ENCODE measurements at regions not wholly inside any gene's neighbourhood (a gene's known extent, or its start where the extent isn't known, plus 50 kb on each side); places are given as distances from the start of the nearest gene placed in this dataset.

DNA sequence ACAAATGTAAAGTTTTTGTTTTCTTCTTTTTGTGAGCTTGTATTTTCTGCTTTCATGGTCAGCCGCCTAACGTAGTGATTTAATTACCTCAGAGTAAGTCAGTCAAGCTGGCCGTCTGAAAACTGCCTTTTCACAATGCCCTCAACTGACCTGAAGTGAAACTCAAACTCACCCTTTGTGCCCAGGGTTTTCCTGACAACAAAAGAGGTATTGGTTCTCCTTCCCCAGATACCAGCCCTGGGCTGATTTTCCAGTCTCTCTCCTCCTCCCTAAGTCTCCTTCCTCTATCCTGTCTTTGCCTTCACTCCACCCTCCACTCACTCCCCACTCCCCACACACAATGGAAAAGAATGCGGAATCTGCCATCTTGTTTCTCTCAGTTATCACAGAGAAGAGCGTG is 184.5 kb upstream of the HEY2 start:
- H3K36me3 ChIP-seq = no peaks in the 10 kb centered on the region
- no peak overlapping the region for H3K27ac ChIP-seq
- H3K9me3 ChIP-seq = no peaks in the 10 kb centered on the region
- no peak for ATAC-seq (ENCODE audit: insufficient number of reproducible peaks, low FRiP score, low read depth)
- H3K4me3 ChIP-seq = no peak overlapping the region
- H3K4me1 ChIP-seq (ENCODE audit: control insufficient read depth in 1 of 2, low read depth in 2 of 2) = peaks cover 2 to 11% of the 10 kb centered on the region in 2 donors
- no peaks in the 10 kb centered on the region for H3K27me3 ChIP-seq (replicated peaks; ENCODE audit: insufficient read depth)
- TF ChIP-seq, protein P1, sequence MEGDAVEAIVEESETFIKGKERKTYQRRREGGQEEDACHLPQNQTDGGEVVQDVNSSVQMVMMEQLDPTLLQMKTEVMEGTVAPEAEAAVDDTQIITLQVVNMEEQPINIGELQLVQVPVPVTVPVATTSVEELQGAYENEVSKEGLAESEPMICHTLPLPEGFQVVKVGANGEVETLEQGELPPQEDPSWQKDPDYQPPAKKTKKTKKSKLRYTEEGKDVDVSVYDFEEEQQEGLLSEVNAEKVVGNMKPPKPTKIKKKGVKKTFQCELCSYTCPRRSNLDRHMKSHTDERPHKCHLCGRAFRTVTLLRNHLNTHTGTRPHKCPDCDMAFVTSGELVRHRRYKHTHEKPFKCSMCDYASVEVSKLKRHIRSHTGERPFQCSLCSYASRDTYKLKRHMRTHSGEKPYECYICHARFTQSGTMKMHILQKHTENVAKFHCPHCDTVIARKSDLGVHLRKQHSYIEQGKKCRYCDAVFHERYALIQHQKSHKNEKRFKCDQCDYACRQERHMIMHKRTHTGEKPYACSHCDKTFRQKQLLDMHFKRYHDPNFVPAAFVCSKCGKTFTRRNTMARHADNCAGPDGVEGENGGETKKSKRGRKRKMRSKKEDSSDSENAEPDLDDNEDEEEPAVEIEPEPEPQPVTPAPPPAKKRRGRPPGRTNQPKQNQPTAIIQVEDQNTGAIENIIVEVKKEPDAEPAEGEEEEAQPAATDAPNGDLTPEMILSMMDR (IDR thresholded peaks at IDR 0.05) = no peak
- no peak for DNase-seq (ENCODE audit: low spot score)

DNA sequence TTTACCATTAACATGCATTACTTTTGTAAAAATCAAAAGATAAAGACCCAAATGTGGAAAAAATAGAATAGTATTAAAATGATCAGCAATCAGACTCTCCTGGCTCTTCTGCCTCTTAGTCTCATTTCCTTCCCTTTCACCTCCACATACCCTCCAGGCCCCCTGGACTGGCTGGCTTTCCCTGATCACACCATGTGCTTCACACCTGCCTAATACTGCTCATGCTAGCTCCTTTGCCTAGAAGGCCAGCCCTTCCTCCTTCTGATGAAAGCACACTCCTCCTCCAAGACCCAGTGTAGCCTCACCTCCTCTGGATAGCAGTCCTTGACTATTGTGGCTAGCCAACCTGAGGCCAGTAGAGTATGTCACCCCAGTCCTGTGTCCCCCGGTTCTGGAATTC is 182.0 kb upstream of the HEY2 start:
- Histone ChIP-seq H3K27me3 (replicated peaks; ENCODE audit: insufficient read depth) (no peaks in the 10 kb centered on the region), H3K4me3 (no peak overlapping the region), H3K36me3 (no peaks in the 10 kb centered on the region), H3K27ac (no peak overlapping the region), H3K9me3 (no peaks in the 10 kb centered on the region), H3K4me1 (ENCODE audit: control insufficient read depth in 1 of 2, low read depth in 2 of 2) (peaks cover 6 to 24% of the 10 kb centered on the region in 2 donors)
- TF ChIP-seq, protein P1 (IDR thresholded peaks at IDR 0.05) = no peak
- ATAC-seq (ENCODE audit: insufficient number of reproducible peaks, low FRiP score, low read depth) (no peak), DNase-seq (ENCODE audit: low spot score) (no peak)

DNA sequence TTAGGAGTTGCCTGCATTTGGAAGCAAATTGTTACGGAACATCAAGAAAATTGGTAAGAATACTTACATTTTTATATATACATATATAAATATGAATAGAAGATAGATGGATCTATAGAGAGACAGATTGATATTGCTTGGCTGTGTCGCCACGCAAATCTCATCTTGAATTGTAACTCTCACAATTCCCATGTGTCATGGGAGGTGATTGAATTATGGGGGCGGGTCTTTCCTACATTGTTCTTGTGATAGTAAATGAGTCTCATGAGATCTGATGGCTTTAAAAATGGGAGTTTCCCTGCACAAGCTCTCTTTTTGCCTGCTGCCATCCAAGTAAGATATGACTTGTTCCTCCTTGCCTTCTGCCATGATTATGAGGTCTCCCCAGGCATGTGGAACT is 180.8 kb upstream of the HEY2 start:
- peaks cover 6 to 33% of the 10 kb centered on the region in 2 donors for H3K4me1 ChIP-seq (ENCODE audit: control insufficient read depth in 1 of 2, low read depth in 2 of 2)
- no peaks in the 10 kb centered on the region for H3K36me3 ChIP-seq
- ATAC-seq (ENCODE audit: insufficient number of reproducible peaks, low FRiP score, low read depth) = no peak
- no peaks in the 10 kb centered on the region for H3K9me3 ChIP-seq
- H3K4me3 ChIP-seq = no peak overlapping the region
- TF ChIP-seq, protein P1 (IDR thresholded peaks at IDR 0.05) = no peak
- H3K27ac ChIP-seq = no peak overlapping the region
- DNase-seq (ENCODE audit: low spot score) = no peak
- H3K27me3 ChIP-seq (replicated peaks; ENCODE audit: insufficient read depth) = no peaks in the 10 kb centered on the region

- peak; percentile 9 for DNase-seq (ENCODE audit: low spot score)
- no peaks in the 10 kb centered on the region for H3K27me3 ChIP-seq (replicated peaks; ENCODE audit: insufficient read depth)
- no peaks in the 10 kb centered on the region for H3K9me3 ChIP-seq
- H3K4me3 ChIP-seq = no peak overlapping the region
- H3K27ac ChIP-seq = peak overlapping the region; percentile 31 to 61
- ATAC-seq (ENCODE audit: insufficient number of reproducible peaks, low FRiP score, low read depth) = peak; percentile 30
- peaks cover 8 to 49% of the 10 kb centered on the region in 2 donors for H3K4me1 ChIP-seq (ENCODE audit: control insufficient read depth in 1 of 2, low read depth in 2 of 2)
- H3K36me3 ChIP-seq = no peaks in the 10 kb centered on the region
- TF ChIP-seq, protein P1 (IDR thresholded peaks at IDR 0.05) = no peak
Measured at GRCh38 chr6:125570526-125570925, 178.9 kb upstream of the HEY2 start.

GRCh38 chr6:125571207-125571755 is 178.2 kb upstream of the HEY2 start:
- no peak overlapping the region for H3K4me3 ChIP-seq
- TF ChIP-seq, protein P1 (IDR thresholded peaks at IDR 0.05) = no peak
- peaks cover 8 to 49% of the 10 kb centered on the region in 2 donors for H3K4me1 ChIP-seq (ENCODE audit: control insufficient read depth in 1 of 2, low read depth in 2 of 2)
- no peaks in the 10 kb centered on the region for H3K9me3 ChIP-seq
- ATAC-seq (ENCODE audit: insufficient number of reproducible peaks, low FRiP score, low read depth) = no peak
- peak overlapping the region; percentile 31 to 61 for H3K27ac ChIP-seq
- H3K27me3 ChIP-seq (replicated peaks; ENCODE audit: insufficient read depth) = no peaks in the 10 kb centered on the region
- H3K36me3 ChIP-seq = no peaks in the 10 kb centered on the region
- DNase-seq (ENCODE audit: low spot score) = no peak

Measured in thoracic aorta (tissue), 2 donors.